NOMO-1 treated with DMSO at 0.1 percent for 48 hours (cell line): ENCODE measurements at regions not wholly inside any gene's neighbourhood (a gene's known extent, or its start where the extent isn't known, plus 50 kb on each side); places are given as distances from the start of the nearest gene placed in this dataset.

ENCODE experiments used
- DNase-seq: peaks from one replicate; lab custom pipeline; 2025; ENCODE audit not compliant: unreplicated experiment; lab: John Stamatoyannopoulos, UW

DNA sequence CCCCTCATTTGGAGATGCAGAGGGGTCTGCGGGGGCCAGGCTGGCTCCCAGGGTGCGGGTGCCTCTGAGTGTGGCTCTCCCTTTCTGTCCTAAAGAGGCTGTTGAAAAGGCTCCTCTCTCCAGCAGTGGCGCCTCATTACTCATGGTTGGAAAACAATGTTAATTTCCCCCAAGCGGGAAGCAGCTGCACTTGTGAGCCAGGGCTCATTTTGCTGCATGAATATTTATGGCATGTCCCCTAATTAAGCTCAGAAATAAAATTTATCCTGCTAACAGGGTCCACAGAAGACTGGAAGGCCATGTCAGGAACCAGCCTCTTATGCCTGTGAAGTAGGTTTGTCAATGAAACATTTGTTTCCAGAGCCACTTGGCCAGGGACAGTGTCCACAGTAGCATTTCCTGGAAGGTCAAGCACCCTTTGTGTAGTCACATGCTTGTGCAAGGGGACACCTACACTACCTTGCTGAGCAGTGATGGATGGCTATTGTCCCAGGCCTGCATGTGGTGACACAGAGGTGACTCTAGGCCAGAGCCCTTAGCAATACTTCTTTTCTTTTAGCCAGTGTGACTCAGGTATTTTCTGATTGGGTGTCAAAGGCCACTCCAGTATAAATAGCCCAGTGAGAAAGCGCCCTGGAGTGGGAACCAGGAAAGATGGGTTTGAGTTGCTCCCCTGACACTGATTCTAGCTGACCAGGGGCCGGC, 259.0 kb downstream of the FOXD2 start:
- DNase-seq = no peak

DNA sequence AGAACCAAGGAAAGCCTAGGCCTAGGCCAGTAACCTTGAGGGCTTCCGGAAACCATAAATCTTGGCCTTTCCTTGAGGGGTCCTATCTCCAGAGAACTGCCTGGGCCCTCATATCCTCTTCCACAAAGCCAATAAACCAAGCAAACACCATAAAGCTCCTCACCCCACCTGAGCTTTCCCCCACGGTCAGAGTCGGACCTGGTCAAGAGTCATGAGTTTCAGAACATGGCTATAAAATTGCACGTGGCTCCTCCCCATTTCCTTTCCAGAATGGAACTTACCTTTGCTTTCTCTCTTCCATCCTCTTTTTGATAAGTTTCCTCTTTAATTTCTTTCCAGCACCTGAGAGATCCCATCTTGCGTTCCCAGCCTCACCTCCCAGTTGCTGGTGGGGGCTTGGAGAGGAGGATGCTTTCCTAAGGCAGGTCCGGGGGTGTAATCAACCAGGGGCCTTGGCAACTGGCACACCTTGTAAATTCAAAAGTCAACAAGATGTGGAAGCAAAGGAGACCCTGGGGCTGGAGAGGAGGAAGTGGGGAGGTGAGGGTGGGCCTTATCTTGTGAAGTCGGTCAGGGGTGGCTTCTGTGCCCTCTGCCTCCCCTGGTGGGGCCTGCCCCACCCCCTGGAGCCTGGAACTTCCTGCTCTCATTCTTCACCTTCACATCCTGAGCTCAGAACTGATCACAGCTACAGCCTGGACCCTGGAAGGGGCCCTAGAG, 259.9 kb downstream of the FOXD2 start:
- DNase-seq = no peak

DNA sequence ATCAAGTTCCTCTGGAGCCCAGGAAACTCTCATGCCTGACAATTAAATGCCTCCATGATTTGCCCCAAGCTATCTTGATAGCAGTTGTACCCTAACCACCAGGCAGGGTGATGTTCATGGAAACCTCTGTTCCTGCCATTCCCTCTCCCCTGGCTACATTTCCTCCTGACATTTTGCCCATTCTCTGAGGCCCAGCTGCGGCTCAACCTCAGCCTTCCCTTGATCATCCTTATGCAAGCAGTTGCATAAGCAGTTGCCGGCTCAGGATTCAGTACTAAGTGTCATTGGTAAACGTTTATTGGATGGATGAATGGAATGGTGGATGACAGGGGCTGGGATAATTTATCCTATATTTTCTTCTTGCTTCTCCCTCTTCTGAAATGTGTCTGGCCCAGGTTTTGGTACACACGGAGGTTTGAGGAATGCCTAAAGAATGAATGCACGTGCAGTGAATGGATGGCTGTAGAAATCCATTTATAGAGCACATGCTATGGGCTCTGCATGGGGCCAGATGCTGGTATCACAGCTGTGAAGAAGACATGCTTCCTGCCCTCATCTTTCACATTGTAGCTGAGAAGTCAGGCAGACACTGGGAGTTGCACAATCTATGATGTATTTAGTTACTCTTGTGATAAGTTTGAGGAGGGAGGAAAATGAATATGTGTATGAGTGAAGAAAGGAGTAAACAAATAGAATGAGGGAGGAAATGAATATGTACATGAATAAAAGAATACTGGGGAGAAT, 261.8 kb downstream of the FOXD2 start:
- DNase-seq = no peak

DNA sequence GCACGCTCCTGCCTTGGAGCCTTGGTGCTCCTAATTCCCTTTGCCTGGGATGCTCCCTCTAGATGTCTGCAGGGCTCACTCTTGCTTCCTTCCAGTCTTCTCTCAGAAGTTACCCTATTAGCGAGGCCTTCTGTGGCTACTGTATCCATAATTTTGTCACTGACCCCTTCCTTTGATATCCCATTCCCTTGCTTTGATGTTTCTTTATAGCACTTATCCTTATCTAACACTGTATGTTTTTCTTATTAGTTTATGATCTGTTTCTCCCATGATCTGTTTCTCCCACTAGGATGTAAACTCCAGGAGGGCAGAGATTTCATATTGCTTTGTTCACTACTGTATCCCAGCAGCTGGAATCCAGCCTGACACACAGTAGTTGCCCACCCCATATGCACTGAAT, 263.4 kb downstream of the FOXD2 start:
- no peak for DNase-seq

DNA sequence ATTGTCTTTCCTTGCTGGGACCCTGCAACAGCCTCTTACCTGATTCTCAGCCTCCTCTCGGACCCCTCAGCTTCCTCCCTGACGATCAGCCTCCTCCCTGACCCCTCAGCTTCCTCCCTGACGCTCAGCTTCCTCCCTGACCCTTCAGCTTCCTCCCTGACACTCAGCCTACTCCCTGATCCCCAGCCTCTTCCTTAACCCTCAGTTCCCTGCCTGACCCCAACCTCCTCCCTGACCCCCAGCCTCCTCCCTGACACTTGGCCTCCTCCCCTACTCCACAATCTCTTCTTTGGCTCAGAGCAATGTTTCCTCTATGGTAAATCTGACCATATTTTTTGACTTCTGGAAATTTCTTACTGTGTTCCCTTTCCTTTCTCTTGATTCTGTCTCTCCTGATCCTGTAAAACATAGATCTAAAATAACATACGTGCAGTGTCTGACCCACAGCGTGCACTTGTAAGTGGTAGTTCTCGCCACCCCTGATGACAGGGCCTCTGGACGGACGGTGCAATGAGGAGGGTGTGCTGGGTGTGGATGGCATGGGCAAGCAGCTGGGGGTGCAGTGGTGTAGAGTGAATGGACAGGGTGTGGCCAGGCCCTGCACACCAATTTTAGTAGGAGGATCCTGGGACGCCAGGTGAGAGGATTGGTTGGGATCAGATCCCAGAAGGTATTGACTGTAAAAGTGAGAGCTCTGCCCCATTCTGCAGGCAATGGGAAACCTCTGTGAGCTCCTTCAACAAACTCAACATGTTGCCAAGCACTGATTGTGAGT, 264.1 kb downstream of the FOXD2 start:
- DNase-seq = no peak

DNA sequence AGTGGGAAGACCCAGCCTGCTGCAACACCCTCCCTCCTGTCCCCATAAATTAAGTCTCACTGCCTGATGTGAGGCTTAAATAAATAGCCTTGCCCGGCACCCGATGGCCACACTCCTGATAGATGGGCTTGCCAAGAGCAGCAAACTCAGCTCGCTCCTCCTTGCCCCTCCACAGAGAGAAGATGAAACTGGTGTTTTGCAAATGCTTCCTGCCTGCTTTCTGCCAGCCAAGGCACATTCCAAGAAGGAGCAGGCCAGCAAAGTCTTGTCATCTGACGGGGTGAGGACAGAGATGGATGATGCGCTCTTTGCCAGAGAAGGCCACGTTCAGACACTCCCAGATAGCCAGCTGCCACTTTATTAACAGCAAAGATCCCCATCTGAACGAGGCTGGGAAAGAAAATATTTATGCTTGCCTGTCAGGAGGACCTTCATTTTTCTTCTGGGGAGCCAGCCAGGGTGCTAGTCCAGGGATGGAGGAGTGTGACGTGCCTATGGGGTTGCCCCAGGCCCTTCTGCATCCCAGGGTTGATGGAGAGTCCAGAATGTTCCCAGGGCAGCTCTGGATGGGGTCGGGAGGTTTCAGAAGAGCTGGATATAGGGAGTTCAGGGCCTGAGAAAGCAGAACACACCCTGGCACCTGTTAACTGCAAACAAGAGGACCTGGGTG, 265.4 kb downstream of the FOXD2 start:
- DNase-seq = no peak

DNA sequence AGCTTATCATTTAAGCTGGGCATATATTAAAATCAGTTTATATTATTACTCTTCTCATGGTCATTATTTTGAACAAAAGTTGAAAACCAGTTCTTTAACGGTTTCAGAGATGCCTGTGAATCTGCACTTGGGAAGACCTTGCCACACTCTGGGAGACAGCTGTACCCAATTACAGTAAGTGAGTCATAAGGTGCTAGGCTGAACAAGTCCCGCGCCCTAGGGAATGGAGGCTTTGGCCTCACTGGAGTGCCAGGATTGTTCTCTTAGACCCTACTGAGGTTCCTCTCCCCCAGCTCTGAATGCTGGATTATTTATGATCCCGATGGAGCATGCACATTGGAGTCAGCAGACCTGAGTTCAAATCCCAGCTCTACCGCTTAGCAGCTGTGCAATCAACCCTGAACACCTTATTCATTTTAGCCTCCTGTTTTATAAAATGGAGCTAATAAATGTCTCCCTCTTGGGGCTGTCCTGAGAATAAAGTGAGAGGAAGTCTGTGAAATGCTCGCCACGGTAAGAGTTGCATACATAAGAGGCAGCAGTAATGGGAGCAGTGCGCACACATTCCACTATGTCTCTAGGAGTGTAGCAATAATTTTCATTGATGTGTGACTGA, 266.2 kb downstream of the FOXD2 start:
- no peak for DNase-seq

DNA sequence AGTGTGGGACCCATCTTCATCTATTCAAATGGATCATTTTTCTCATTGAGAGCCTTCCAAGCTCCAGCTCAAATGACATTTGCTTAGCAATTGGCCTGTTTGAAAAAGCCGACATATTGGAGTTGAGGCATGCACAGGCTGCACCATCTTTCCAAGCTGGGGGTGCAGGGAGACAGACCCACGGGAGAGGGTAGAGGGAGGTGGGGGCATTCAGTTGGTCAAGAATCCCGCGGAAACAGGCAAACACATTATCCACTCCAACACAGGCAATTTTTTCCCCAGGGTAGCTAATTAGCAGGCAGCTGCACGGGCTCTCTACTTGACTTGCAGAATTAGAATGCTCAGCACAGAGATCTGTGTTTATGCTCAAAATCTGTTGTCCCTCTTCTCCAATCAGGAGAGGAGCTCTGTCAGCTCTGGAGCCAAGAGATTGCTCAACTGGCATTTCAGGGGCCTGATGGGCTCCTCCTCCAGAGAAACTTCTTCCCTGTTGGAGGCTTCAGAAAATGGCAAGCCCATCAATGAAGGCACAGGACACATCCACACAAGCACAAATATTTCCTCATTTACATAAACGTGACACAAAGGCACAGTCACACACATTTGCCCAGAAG, 267.8 kb downstream of the FOXD2 start:
- DNase-seq = no peak

DNA sequence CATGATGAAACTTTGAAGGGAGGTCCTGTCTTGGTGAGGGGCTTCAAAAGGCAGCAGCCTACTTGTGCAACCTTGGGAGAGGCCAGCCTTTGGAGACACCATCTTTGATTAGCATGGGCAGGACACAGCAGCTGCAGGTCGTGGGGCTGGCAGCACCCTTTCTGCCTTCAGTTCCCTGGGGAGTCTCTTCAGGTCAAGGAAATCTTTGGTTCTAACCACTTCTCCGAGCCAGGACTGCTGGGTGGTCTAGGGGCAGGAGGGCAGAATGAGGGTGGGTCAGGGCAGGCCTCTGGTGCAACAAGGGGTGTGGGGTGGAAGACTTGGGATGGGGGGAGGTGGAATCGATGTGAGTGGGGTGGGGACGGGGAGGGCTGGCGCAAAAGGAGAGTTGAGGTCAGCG, 269.7 kb downstream of the FOXD2 start:
- DNase-seq = no peak

DNA sequence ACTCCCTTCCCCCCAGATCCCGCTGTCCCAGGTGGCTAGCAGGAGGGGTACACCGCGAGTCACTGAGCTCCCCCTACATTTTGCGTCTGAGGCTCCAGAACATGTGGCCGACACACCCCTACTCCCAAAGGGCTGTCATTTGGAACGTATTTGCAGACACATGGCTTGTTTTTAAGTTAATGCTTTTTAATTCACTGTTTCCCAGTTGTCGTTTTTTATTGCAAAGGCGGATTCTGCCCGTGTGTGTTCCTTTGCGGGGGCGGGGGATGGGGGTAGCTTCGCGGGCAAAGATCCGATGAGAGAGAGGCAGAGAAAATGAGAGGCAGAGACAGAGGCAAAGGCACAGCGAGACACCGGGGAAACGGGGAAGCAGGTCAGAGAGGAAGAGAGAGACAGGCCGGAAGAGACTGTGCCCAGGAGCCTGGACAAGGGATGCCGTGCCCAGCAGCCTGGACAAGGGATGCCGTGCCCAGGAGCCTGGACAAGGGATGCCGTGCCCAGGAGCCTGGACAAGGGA, 270.2 kb downstream of the FOXD2 start:
- DNase-seq = no peak

DNA sequence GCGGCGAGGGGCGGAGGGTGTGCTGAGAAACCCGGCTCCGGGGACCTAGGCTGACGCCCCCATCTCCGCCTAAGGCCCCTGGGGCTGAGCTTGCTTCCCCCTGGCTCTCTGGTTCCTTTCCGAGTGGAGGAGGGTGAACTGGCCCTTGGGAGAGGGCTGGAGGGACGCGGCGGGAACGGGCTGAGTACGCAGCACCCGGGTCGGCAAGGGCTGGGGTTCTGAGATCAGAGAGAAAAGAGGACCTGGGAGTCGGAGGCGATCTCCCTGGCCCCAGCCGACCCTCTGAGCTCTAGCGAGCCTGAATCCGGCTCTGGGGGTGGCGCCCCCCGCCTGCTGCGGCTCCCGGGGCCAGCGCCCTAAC, 270.8 kb downstream of the FOXD2 start:
- no peak for DNase-seq

DNA sequence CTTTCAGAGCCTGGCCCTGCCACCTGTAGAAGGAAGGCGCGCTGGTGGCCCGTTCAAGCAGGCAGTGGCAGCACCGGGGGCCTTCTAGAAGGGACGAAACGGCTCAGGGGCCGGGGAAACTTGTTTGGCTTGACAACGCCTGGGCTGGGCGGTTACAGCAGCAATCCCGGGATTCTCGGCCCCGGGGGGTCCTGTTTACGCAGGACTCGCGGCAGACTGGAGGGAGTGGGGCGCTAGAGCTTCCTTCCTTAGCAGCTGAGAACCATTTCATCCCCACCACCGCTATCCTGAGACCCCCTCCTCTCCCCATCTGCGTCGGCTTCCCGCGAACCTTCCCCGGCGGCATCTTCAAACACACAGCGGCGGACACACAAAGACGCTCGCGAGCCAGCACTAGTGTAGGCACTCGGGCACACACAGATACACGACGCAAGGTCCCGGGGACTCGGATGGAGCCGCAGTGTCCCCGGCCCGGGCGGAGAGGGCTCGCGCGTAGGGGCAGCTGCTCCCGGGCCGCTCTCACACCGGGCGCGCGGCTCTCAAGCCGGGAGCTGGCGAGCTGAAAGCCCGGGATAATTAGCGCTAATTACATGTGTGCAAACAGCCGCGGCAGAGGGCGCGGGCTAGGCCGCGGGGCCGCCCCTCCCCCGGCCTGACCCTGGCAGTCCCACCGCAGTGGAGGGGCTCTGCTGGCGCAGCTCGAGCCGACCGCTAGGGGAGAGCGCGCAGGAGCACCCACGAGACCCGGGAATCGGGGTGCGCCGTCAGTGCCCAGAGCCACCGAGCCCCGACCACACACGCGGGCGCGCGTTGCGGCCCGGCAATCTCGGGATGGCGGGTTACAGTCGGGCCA, 271.4 kb downstream of the FOXD2 start:
- DNase-seq = no peak

DNA sequence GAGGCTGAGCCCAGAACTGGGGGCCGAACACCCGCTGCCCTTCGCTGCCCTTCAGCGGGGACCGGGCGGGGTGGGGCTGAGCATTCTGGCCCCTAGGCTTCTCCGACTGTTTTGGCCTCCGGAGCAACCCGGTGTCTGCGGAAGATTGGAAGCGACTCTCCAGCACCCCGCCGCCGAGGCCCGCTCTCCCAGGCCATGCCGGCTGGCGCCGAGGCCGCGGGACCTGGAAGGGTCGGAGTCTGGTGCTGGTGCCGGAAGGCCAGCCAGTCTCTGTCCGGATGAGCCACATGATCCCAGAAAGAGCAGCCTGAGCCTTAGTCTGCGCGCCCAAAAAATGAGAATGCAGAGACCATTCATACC, 272.0 kb downstream of the FOXD2 start:
- no peak for DNase-seq

DNA sequence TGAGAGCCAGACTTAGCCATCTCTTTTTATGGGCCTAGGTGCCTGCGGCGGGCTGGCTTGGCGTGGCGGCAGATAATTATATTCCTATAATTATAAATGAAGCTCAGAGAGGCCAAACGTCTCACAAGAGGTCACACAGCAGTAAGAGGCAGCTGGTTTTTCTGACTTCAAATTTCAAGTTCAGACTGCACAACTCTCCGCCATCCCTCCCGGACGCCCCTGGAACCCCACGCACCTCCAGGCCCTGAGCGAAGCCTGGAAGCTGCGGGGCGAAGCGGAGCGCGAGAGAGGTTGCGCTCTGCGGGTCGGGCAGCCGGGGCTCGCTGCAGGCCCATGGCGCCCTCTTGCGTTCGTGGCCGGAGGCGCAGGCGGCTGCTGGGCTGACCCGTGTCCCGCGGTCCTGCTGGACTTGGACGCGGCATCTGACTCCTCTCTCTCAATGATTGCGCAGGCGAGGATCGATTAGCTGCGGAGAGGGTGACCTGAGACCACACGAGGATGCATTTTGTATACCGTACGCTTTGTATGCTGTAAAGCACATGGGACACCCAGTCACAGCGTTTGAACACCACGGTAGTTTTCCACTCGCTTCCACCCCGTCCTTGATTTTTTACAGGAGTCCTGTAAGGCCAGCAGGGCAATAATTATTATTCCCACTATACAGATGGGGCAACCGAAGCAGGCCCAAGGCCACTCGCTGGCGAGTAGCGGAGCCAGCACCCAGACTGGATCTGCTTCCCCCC, 272.7 kb downstream of the FOXD2 start:
- DNase-seq = peak; percentile 21
